GM12864 (cell line): ENCODE measurements at regions not wholly inside any gene's neighbourhood (a gene's known extent, or its start where the extent isn't known, plus 50 kb on each side); places are given as distances from the start of the nearest gene placed in this dataset.

ENCODE experiments used
- DNase-seq: peaks from one replicate; pipeline ENCODE4 v3.0.0-alpha.2; 2011; ENCODE audit warnings: low read depth
- H3K4me3 ChIP-seq: 2 replicates; pipeline ENCODE4 v1.5.1; 2011; ENCODE audit warnings: mild to moderate bottlenecking, low read depth, low read length, control low read depth
- CTCF ChIP-seq: IDR thresholded peaks from 2 replicates; pipeline ENCODE4 v1.5.1; 2011; ENCODE audit warnings: low read depth, mild to moderate bottlenecking, moderate library complexity, low read length, control low read depth, inconsistent platforms; ENCODE audit errors: missing control alignments

- no peak for TF ChIP-seq CTCF
- DNase-seq, result no peak
- no peak overlapping the region for H3K4me3 ChIP-seq
Measured at GRCh38 chrX:65601126-65601525, 66.3 kb upstream of the MSN start.

- TF ChIP-seq CTCF, result no peak
- no peak overlapping the region for H3K4me3 ChIP-seq
- DNase-seq, result no peak
Measured at GRCh38 chrX:65600106-65600505, 65.5 kb upstream of the LAS1L start.

- DNase-seq, result no peak
- H3K4me3 ChIP-seq, result no peak overlapping the region
- TF ChIP-seq CTCF, result no peak
Measured at GRCh38 chrX:65598559-65599147, 64.1 kb upstream of the LAS1L start.

GRCh38 chrX:65596270-65597034 lies 61.9 kb upstream of the LAS1L start:
- no peak overlapping the region; the same call in 1 of the 2 replicates for H3K4me3 ChIP-seq
- DNase-seq, result peak; percentile 37
- no peak for TF ChIP-seq CTCF

- H3K4me3 ChIP-seq, result no peak overlapping the region
- TF ChIP-seq CTCF, result peak; percentile 91
- peak; percentile 91 for DNase-seq
Measured at GRCh38 chrX:65595460-65595876, 60.9 kb upstream of the LAS1L start.

- no peak for DNase-seq
- no peak overlapping the region for H3K4me3 ChIP-seq
- TF ChIP-seq CTCF, result no peak
Measured at GRCh38 chrX:65591206-65591605, 56.6 kb upstream of the LAS1L start.

- no peak overlapping the region for H3K4me3 ChIP-seq
- no peak for DNase-seq
- TF ChIP-seq CTCF, result no peak
Measured at GRCh38 chrX:65589304-65589703, 54.7 kb upstream of the LAS1L start.
